Esophagus squamous epithelium (tissue), 4 donors: ENCODE measurements at regions not wholly inside any gene's neighbourhood (a gene's known extent, or its start where the extent isn't known, plus 50 kb on each side); places are given as distances from the start of the nearest gene placed in this dataset.

Experiments used
- POLR2A ChIP-seq, 4 donors: fragments of 450-650 bp; IDR thresholded peaks; one replicate each; pipeline ENCODE4 v1.6.1; 2017; ENCODE audit warnings: antibody characterized with exemption in 4 of 4, mild to moderate bottlenecking in 4 of 4, moderate library complexity in 3 of 4
- TF ChIP-seq, protein P1 (sequence below), 6 experiments: fragments of 450-650 bp in 4 of 6; fragments of 200-600 bp in 2 of 6; sonication (generic) in 2 of 6; IDR thresholded peaks; one replicate each; pipeline ENCODE4 v1.5.1; 2016 to 2019; ENCODE audit warnings: antibody characterized with exemption in 6 of 6, mild to moderate bottlenecking in 4 of 6, moderate library complexity in 4 of 6

DNA sequence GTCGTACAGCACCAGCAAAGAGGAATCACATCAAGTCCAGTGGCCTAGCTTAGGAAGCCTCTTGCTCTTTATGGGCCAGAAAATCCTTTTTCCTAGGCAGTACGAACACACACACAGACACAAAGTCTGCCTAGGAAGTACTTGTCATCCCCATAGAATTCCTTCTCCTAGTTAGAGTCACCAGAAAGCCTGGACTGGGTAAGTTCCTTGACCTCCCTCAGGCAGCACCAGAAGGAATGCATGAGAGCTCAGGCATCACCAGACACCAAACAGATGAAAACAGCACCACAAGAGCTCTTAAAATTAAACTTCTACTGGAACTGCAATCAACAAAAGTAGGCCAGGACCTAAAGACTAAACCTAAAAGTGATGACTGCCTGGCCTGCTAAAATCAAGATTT, 192.9 kb upstream of the CCDC54 start:
- TF ChIP-seq, protein P1, sequence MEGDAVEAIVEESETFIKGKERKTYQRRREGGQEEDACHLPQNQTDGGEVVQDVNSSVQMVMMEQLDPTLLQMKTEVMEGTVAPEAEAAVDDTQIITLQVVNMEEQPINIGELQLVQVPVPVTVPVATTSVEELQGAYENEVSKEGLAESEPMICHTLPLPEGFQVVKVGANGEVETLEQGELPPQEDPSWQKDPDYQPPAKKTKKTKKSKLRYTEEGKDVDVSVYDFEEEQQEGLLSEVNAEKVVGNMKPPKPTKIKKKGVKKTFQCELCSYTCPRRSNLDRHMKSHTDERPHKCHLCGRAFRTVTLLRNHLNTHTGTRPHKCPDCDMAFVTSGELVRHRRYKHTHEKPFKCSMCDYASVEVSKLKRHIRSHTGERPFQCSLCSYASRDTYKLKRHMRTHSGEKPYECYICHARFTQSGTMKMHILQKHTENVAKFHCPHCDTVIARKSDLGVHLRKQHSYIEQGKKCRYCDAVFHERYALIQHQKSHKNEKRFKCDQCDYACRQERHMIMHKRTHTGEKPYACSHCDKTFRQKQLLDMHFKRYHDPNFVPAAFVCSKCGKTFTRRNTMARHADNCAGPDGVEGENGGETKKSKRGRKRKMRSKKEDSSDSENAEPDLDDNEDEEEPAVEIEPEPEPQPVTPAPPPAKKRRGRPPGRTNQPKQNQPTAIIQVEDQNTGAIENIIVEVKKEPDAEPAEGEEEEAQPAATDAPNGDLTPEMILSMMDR (IDR thresholded peaks at IDR 0.05): no peak
- TF ChIP-seq POLR2A (IDR thresholded peaks at IDR 0.05): no peak
